Stimulated activated CD4-positive, alpha-beta T cell treated with anti-CD3 and anti-CD28 coated beads, Interleukin-2, amount 100 ng/mL, for 24 hours (primary cell): ENCODE measurements at regions not wholly inside any gene's neighbourhood (a gene's known extent, or its start where the extent isn't known, plus 50 kb on each side); places are given as distances from the start of the nearest gene placed in this dataset.

Source experiments
- DNase-seq, 2 donors: peaks; one replicate each; pipeline ENCODE4 v3.0.0-alpha.2; 2020

DNA sequence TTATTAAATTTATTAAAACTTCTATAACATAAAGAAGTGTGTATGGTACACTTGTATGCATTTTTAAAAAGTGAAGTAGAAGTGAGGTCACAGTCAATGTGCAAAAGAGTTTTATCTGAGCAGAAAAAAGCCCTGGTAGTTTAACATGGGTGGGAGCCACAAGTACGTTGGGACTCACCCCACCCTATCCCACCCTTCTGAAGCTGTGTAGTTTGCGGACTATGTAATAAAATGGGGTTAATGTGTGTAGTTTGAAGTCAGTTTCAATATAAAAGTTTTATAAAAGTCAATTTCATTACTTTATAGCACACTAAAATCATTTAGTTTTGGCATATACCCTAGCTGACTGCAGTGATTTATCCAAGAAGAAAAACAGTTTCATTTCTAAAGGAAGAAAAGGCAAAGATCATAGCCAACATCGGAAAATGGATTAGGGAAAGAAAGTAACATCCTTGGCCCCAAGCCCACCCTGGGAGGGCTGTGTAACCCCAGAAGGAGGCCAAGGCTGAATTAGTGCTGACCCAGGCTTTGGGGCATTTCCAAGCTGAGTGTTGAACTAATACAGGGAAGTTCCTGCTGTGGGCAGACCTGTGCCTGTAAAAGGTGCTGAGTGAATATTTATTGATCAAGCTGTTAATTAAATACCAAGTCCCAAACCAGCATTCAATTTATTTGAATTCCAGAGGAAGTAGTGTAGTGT, 398.6 kb upstream of the ADAMTSL1 start:
- DNase-seq = no peak

DNA sequence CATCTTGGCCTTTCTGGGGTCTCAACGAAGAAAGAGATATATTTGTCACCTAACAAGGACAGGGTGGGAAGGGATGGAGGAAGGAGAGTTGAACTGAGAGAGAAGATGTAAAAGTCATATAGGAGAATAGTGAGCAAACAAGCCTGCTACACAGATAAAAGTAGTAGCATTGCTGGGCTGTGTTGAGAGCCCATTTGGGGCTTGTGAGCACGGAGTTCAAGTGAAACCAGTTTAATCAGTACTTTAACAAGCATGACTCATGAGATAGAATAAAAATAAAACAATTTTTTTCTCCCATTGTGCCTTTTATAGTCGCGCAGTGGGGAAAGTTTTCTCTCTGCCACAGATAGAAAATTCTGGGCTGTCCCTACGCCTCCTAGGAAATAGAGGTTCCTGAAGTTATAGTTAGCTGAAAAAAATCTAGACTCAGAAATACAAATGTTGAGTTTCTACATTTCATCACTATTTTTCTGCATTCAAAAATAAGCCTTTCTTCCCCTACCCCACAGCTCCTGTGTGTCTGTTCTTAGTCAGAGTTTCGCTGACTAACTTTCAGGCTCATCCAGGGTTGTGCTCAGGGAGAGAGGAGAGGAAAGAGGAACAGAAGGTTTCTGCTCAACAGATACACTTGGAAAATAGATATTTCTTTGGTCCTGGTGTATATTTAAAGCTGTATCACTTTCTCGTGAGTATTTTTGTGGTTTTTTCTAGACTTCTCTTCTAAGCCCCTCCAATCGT, 395.8 kb upstream of the ADAMTSL1 start:
- DNase-seq = no peak

DNA sequence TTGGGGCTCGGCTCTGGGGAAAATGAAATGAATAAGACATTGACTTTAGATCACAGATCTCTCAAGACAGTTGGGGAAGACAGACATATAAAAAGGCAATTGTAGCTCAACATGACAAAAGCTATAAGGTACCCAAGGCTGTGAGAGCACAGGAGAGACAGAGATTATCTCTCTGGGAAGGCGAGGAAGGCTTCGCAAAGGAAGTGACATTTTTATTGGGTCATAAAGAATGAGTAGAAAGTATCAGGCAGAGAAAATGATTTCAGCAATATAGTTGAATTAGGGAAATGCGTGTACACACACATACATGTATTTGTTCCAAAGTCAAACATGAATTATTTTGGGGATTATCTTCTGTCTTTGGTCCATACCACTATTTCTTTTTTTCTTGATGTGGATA, 381.8 kb upstream of the ADAMTSL1 start:
- DNase-seq = no peak

DNA sequence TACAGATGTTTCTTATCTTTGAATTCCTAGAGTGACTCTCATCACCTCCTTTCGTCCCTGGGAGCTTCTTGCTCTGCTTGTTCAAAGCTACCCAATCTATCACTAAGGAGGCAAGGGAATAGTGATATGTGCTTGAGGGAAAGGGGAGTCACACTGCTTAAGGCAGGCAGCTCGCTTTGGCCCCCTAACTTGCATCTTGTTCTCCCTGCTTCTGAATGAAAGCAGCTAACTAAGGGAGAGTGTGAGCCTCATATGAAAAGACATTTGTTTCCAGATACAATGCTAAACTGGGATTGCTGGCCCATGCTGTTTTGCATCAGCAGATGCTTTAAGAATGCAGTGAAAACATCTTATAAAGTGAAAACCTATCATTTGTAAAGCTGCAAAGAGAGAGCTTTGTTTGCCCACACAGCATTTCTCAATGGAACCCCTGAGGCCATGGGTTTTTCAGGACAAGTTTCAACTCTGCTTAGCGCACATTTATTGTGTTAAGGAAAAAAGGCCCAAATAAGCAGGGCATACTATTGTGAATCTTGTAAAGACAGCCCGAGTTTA, 367.9 kb upstream of the ADAMTSL1 start:
- no peak for DNase-seq

DNA sequence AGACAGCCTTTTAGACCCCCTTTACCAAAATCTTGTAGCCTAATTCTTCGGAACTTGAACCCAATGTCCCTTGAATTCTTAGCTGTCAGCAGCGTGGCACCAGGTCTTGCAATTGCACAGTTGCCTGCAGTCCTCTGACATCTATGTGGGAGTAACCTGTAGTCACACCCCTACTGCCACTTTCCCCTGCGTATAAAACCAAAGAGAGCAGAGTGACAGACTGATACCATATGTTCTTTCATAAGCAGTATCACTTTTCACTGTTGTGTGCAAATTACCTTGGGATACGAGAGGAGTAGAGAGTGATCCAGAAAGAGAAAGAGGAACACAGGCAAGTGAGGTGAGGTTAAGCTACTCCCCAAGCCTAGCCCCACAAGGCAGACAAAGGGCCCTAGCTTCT, 364.3 kb upstream of the ADAMTSL1 start:
- DNase-seq = no peak

DNA sequence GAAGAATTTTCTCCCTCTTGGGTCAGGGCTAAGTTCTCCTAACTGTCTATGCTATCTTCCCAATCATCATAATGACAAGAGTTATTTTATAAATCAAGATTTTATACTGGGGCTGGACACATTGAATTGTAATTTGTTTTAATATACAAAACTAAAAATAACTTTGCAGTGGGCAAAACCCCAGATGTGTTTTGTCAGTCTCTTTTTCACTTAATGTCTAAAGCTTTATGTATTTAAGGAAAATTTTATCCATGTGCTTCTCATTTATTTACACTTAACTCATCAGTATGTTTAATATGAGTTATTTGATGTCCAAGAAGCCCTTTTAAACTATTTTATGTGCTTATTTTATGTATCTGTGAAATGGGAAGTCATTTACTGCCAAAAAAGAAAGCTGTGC, 362.8 kb upstream of the ADAMTSL1 start:
- no peak for DNase-seq

DNA sequence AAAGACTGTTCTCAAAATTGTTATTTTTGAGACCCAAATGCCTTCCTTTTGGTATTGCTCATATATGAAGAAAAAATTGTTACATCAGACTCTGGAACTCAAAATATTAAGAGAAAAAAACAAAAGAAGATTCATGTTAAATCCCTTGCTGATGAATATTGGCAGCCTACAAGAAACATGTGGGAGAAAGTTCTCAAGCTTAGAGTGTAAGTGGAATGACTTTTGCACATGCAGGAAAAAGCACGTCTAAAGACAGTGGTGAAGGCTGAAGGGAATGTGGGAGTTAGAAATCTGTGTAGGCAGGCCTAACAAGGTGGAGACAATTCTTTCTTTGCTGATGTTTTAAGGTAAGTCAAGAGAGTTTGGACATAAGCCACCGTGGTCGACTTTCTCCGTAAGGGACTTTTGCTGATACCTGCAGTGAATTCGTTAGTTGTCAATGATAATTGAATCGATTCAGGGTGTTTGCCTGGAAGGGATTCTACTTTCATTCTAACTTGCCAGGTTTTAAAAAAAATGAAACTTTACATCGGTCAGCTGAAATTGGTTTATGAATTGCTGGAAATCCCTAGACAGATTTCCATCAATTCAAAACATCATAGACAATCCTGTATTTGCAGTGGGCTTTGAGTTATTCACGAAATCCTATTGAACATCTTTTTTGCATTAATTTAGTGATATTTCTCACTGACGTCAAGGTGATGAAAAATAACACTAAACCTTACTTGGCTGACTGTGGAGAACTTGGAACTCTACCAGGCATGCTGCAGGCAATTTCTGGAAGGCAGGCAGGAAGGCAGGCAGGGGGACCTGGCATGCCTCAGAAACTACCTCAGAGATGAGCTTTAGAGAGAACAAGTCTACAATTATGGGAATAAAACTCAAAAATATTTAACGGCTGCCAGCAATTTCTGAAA, 359.1 kb upstream of the ADAMTSL1 start:
- no peak for DNase-seq

DNA sequence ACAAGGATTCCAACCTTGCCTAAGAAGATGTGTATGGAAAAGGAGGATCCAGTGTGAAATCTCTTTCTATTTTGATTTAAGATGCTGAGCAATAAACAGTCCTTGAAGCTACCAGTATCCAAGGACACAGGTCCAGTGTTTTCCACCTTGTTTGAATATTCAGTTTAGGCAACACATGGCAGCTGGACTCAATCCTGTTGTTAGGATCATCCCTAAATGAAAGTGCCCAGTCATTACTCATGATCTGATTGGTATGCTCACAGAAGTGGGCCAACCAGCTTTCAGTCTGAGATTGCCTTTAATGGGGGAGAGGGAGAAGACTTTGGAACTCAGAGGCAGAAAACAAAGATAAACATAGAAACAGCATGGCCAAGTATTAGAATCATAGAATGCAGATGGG, 355.7 kb upstream of the ADAMTSL1 start:
- no peak for DNase-seq

DNA sequence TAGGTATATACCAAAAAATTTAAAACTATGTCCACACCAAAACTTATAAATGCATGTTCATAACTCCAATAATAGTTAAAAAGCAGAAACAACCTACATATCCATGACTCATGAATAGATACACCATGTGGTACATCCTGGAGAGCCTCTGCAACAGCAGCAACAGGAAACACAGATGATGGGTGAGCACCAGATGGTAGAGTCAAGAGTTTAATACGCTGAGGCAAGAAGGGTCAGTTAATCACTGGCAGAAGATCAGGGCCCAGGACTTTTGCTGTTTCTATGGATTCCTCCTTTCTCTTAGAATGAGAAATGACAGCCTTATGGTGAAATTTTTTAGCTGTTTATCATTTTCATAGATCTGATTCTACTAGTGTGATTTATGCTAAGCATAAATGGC, 351.8 kb upstream of the ADAMTSL1 start:
- no peak for DNase-seq

DNA sequence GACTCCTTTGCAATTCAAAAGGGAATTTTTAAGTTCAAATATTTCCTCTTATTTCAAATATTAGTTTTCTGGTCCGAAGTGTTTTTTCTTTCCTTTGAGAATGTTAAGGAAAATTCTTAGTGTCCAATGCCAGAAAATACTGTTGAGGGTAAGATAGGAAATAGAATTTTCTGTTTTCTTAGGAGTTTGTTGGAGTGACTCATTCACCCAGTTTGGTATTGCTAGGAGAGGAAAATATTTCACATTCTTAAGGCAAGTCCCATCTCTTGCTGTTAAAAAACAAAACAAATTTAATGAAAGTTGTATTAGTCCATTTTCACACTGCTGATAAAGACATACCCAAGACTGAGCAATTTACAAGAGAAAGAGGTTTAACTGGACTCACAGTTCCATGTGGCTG, 349.2 kb upstream of the ADAMTSL1 start:
- no peak for DNase-seq

DNA sequence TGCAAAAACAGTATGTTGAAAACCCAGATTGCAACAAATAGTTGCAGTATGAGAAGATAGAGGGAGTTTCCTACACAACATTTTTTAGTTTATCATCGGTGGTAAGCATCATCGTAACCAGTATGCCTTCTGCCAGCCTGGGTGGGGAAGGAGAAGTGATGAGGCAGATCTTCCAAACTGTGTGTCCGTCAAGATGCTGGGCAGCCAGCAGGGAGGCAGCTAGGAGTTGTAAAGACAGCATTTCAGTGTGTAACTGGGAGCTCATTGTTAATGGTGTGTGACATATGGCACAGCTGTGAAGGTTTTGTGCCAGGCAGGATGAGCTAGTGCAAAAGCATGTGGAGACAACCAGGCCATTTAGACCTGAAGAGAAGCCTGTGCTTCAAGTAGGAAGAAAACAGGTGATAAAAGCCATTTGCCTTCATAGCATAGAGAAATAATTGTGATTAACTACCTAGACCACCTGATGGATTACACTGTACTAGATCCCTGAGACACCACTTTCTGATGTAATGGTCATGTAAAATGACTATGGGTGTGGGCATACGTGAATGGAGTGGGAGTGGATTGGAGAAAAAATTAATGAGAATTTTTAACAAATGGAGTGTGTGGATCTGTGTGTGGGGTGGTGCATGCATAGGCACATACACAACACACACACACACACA, 347.0 kb upstream of the ADAMTSL1 start:
- no peak for DNase-seq

DNA sequence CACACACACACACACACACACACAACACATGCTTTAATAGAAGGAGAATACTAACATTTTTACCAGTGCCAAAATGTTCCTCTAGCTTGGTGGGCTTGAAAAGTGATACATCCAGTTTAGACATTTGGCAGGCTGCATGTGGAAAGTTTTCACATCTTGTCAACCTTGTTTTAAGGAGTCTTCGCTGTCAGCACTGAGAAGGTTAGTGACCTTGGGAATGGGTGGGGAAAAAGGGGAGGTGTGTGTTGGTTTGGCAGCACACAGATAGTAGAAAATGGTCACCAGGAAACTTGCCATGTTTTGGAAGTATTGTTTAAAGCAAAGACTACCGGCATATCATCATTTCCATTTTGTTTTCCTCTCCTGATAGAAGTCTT, 346.5 kb upstream of the ADAMTSL1 start:
- no peak for DNase-seq

DNA sequence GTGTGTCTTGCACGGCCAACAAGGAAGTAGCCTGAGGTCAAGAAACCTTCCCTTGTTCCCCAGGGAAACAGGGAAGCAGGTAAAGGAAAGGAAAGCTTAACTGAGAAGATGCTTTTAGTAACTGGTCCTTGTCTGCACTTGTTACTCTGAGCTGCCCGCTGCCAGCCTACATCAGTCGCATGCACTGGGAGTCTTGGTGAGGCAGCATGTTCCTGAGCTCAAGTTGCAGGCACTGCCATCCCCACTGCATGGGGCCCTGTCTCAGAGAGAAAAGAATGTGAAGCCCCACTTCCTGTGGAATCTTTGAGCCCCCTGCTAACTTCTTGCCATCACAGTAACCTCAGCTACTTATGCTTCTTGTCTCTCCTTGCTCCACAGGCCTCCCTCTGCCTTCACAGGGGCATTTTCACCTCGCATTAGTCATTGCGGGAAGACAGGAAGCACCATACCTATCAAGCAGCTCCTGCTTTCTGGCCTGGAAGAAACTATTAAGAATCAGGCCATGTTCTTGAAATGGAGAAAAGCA, 344.1 kb upstream of the ADAMTSL1 start:
- DNase-seq = no peak

DNA sequence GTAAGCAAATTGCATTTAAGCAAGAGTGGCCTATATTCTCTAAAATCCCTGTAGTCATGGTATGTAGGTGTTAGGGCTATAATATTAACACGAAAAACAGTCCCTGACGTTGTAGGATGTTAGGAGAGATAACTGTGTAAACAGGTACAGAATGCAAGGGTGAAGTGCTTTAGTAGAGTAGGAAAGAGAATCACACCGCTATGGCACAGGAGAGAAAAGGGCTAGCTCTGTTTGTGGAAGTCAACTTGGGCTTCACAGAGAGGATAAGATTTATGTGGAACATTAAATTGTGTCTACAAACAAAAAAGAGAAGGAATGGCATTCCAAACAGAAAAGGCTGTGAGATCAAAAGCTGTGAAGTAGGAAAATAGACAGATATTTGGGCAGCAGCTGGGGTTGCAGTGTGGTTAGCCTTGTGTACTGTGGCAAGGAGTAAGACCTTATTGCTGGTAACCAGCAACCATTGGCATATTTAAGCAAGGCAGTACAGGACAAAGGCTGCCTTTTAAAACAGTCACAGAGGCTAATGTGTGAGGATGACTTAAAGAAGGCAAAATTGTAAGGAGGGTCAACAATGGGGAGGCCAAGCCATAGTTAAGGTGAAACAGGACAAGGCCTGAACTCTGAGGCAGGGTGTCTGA, 337.5 kb upstream of the ADAMTSL1 start:
- no peak for DNase-seq

DNA sequence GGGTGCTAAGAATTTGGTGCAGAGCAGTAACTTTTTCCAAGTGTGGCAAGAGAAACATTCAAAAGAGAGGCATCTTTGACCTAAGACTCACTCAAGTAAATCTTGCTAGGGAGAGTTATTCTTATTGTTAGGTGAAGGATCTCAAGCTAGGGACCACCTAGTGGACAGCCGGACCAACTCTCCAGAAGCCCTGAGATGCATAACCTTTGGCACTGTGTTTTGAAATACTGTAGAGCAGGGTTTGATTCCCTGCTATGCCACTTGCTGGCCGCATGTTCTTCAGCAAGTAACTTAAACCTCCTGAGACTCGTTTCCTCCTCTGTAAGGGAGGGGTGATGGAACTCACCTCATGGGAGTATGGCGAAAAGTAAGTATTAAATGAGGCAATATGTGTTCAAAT, 336.1 kb upstream of the ADAMTSL1 start:
- DNase-seq = no peak

DNA sequence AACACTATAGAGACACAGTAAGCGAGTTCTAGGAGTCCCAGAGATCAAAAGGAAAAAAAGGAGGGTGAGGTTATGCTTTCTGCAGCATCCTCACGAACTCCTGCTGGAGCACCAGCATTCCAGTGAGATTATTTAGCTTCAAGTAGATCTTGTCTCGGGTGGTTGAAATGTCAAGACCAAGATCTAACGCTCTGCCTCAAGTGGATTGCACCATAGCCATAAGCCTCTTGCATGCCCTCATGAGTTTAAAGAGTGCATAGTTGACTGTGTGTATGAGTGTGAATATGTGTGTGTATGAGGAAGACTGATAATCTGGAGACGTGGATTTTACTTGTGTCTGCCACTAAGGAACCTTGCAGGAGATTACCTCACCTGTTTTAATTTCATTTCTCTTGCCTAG, 335.3 kb upstream of the ADAMTSL1 start:
- no peak for DNase-seq

DNA sequence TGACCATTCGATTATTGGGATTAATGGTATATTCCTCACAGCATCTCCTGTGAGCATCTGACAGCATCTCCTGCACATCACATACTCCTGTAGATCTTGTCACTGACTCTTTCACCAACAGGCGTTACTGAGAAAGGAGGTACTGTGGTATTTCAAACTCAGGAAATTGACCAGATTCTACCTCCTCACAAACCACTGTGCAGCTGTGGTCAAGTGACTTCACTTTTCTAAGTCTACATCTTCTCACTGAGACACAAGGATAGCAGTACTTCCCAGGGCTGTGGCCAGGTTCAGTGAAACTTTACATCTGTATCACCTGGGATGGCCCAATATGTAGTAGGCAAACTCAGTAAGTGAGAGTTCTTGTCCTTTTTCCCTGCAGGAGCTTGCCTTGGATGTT, 332.3 kb upstream of the ADAMTSL1 start:
- DNase-seq = no peak

DNA sequence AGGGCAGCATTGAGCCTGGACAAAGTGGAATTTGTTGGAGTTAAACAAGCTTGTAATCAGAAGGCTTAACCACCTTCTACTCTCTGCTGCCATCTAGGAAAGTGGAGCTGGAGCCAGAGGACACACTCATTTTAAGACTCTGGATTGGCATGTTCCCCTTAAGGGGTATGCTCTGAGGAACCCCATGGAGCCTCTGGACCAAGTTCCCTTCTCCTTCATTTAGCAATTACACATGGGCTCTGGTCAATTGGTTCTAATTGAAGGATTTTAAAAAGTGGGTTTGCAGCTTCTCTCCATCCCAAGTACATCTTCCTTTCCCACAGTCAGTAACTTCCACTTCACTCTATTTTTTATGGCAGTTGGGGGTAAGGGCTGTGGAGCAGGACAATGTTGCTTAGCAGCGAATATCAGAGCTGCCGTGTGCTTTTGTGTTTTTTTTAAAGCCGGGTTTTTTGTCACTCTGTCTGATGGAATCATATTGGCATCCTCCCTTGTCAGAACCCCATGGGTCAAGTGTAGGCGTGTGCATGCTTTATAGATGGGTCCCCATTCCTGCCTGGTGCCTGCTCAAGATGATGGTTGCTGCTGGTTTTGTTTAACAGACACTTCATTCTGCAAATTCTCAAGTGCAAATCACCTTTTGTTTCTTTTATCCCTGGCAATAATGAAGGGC, 330.7 kb upstream of the ADAMTSL1 start:
- DNase-seq = no peak

DNA sequence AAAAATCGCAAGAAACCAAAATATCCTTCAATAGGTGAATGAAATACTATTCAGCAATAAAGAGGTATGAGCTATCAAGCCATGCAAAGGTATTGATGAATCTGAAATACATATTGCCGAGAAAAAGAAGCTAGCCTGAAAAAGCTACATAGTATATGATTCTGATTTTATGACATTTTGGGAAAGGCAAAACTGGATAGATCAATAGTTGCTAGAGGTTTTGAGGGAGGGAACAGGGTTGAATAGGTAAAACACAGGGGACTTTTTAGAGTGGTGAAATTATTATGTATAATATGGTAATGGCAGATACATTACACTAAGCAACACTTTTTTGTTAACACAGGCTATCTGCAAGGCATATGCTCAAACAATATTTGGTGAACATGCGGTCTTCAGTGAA, 327.6 kb upstream of the ADAMTSL1 start:
- no peak for DNase-seq

DNA sequence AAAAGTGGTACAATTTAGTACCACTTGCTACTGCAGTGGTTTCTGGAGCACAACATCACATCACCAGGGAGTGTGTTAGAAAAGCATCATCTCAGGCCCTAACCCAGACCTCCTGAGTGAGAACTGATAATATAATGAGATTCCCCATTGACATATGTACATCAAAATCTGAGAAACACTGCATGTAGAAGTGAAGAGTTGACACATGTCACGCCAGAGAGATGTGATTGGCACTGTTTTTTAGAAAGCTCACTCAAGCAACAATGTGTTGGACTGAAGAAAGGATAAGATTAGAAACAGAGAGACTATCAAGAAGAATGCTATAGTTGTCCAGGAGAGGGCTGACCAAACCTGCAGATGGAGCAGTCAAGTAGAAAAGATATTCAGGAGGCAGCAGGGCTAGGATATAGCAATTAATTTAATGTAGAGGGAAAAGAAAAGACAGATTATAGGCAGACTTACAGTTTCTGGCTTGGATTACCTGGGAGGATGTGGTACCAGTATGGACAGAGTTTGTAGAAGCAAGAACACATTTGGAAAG, 324.4 kb upstream of the ADAMTSL1 start:
- no peak for DNase-seq

DNA sequence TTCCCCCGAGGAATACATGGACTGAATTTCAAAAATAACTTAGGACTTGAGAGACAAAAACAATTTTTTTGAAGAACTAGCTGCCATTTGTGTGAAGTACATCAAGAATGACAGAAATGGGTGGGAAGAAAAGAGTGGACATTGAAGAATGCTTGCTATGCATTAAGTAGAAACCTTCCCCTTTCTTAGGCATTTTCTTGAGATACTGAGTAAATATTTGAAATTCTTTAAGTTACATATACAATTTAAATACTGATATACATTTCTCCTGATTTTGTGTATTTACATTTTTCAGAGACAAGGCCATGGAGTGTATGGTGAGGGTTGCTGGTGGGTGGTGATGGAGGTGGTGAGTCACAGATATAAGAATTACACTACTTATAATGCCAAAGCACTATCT, 319.3 kb upstream of the ADAMTSL1 start:
- DNase-seq = no peak
